IMR-90 (cell line): ENCODE measurements at regions not wholly inside any gene's neighbourhood (a gene's known extent, or its start where the extent isn't known, plus 50 kb on each side); places are given as distances from the start of the nearest gene placed in this dataset.

Source experiments
- ATAC-seq: fragments of 200-7000 bp; cut with Tn5 transposase; 2 replicates; pipeline ENCODE4 v1.9.1; 2020; ENCODE audit warnings: low read depth, mild to moderate bottlenecking, moderate library complexity
- BruUV-seq: library from RNA; stranded (reverse); fragments of 400-500 nt; replicated peaks from 2 replicates; lab custom pipeline; 2021; lab: Mats Ljungman, UMichigan
- CTCF ChIA-PET: fragments of 300-600 bp; formaldehyde crosslinking; extraction: SDS; loops from one replicate; lab custom pipeline; 2021; ENCODE audit warnings: antibody characterized with exemption; lab: Yijun Ruan, JAX
- POLR2A ChIA-PET: fragments of 300-600 bp; sonication (Branson Sonifier 250); formaldehyde crosslinking; loops from one replicate; lab custom pipeline; 2022; ENCODE audit warnings: antibody characterized with exemption; ENCODE audit not compliant: unreplicated experiment; lab: Charles Lee
- DNase-seq: peaks from one replicate; pipeline ENCODE4 v3.0.0; 2013
- H2AFZ ChIP-seq: replicated peaks from 2 replicates; pipeline ENCODE3; 2013; ENCODE audit warnings: low read length, mild to moderate bottlenecking; ENCODE audit not compliant: poor library complexity
- H2AK5ac ChIP-seq: 2 replicates; pipeline ENCODE4 v1.6.1; 2013; ENCODE audit warnings: low read depth, low read length, inconsistent platforms
- H2AK9ac ChIP-seq: replicated peaks from 2 replicates; pipeline ENCODE3; 2013; ENCODE audit warnings: mild to moderate bottlenecking, low read depth, low read length, moderate library complexity; ENCODE audit not compliant: poor library complexity
- H2BK120ac ChIP-seq: 2 replicates; pipeline ENCODE4 v1.6.1; 2013; ENCODE audit warnings: low read depth, low read length, inconsistent platforms
- H2BK15ac ChIP-seq: 3 replicates; pipeline ENCODE4 v1.6.1; 2013; ENCODE audit warnings: low read depth, low read length, inconsistent platforms
- H2BK20ac ChIP-seq: 2 replicates; pipeline ENCODE4 v1.6.1; 2013; ENCODE audit warnings: low read depth, mild to moderate bottlenecking, inconsistent platforms, low read length, moderate library complexity
- H2BK5ac ChIP-seq: 2 replicates; pipeline ENCODE4 v1.6.1; 2013; ENCODE audit warnings: mild to moderate bottlenecking, low read depth, low read length, inconsistent platforms; ENCODE audit not compliant: poor library complexity, severe bottlenecking
- H3K14ac ChIP-seq: replicated peaks from 2 replicates; pipeline ENCODE4 v1.6.1; 2013; ENCODE audit warnings: low read depth, low read length, inconsistent platforms
- H3K18ac ChIP-seq: 2 replicates; pipeline ENCODE4 v1.6.1; 2013; ENCODE audit warnings: low read depth, low read length, control low read depth
- H3K23ac ChIP-seq: 2 replicates; pipeline ENCODE4 v1.6.1; 2013; ENCODE audit warnings: low read depth, low read length, inconsistent platforms
- H3K27ac ChIP-seq: 2 replicates; pipeline ENCODE4 v1.5.1; 2013; ENCODE audit warnings: mild to moderate bottlenecking, control low read depth, low read length; ENCODE audit not compliant: insufficient read depth
- H3K27me3 ChIP-seq: 2 replicates; pipeline ENCODE4 v1.6.1; 2013; ENCODE audit warnings: low read length; ENCODE audit not compliant: control insufficient read depth, insufficient read depth
- H3K36me3 ChIP-seq: 2 replicates; pipeline ENCODE4 v1.6.1; 2013; ENCODE audit warnings: low read length, mixed read lengths; ENCODE audit not compliant: control insufficient read depth, insufficient read depth
- H3K4ac ChIP-seq: 2 replicates; pipeline ENCODE4 v1.6.1; 2013; ENCODE audit warnings: low read depth, low read length, inconsistent platforms
- H3K4me1 ChIP-seq: 2 replicates; pipeline ENCODE4 v1.6.1; 2013; ENCODE audit warnings: low read length, mixed read lengths; ENCODE audit not compliant: control insufficient read depth, insufficient read depth
- H3K4me2 ChIP-seq: 2 replicates; pipeline ENCODE4 v1.6.1; 2013; ENCODE audit warnings: low read depth, mild to moderate bottlenecking, control low read depth, low read length, moderate library complexity
- H3K4me3 ChIP-seq: 2 replicates; pipeline ENCODE4 v1.5.1; 2013; ENCODE audit warnings: low read depth, mild to moderate bottlenecking, control low read depth, low read length, moderate library complexity; ENCODE audit not compliant: insufficient read depth
- H3K56ac ChIP-seq: 2 replicates; pipeline ENCODE4 v1.6.1; 2013; ENCODE audit warnings: low read length, inconsistent platforms; ENCODE audit not compliant: insufficient read depth; ENCODE audit errors: extremely low read depth
- H3K79me1 ChIP-seq, 2 experiments: 2 replicates each; pipeline ENCODE4 v1.6.1; 2013; ENCODE audit warnings: low read length in 2 of 2, inconsistent platforms in 1 of 2, low read depth in 1 of 2
- H3K9ac ChIP-seq: 2 replicates; pipeline ENCODE4 v1.6.1; 2013; ENCODE audit warnings: low read depth, low read length, control low read depth
- H3K9me1 ChIP-seq: 2 replicates; pipeline ENCODE4 v1.6.1; 2013; ENCODE audit warnings: low read length, inconsistent platforms; ENCODE audit not compliant: insufficient read depth
- H3K9me3 ChIP-seq: 2 replicates; pipeline ENCODE4 v1.6.1; 2013; ENCODE audit warnings: low read length; ENCODE audit not compliant: control insufficient read depth, insufficient read depth
- H4K20me1 ChIP-seq: 2 replicates; pipeline ENCODE4 v1.6.1; 2013; ENCODE audit warnings: low read length, inconsistent platforms; ENCODE audit not compliant: insufficient read depth
- H4K5ac ChIP-seq: 2 replicates; pipeline ENCODE4 v1.6.1; 2013; ENCODE audit warnings: mild to moderate bottlenecking, low read depth, low read length, control low read depth
- H4K8ac ChIP-seq, 2 experiments: 2 replicates each; pipeline ENCODE4 v1.6.1; 2013; ENCODE audit warnings: low read depth in 2 of 2, low read length in 2 of 2, control low read depth in 1 of 2, inconsistent platforms in 1 of 2
- H4K91ac ChIP-seq: 2 replicates; pipeline ENCODE4 v1.6.1; 2013; ENCODE audit warnings: low read depth, low read length, inconsistent platforms; ENCODE audit not compliant: insufficient read depth
- BHLHE40 ChIP-seq: fragments of 150-350 bp; IDR thresholded peaks from 2 replicates; pipeline ENCODE4 v1.6.1; 2016; ENCODE audit warnings: mild to moderate bottlenecking, low read depth, low read length
- CEBPB ChIP-seq: IDR thresholded peaks from 2 replicates; pipeline ENCODE4 v1.6.1; 2012; ENCODE audit warnings: low read depth, low read length, improper control_type of control experiment
- CHD1 ChIP-seq: IDR thresholded peaks from 2 replicates; pipeline ENCODE4 v1.6.1; 2012; ENCODE audit warnings: low read depth, low read length, improper control_type of control experiment
- FOS ChIP-seq: fragments of 150-350 bp; IDR thresholded peaks from 2 replicates; pipeline ENCODE4 v1.6.1; 2016; ENCODE audit warnings: low read depth, low read length
- MAFK ChIP-seq: IDR thresholded peaks from 2 replicates; pipeline ENCODE4 v1.6.1; 2012; ENCODE audit warnings: low read depth, low read length, improper control_type of control experiment
- MAZ ChIP-seq: IDR thresholded peaks from 2 replicates; pipeline ENCODE4 v1.6.1; 2012; ENCODE audit warnings: low read depth, mild to moderate bottlenecking, low read length, improper control_type of control experiment, moderate library complexity, borderline replicate concordance
- MXI1 ChIP-seq: IDR thresholded peaks from 2 replicates; pipeline ENCODE4 v1.6.1; 2012; ENCODE audit warnings: low read depth, mild to moderate bottlenecking, low read length, moderate library complexity, borderline replicate concordance
- NFE2L2 ChIP-seq: fragments of 150-350 bp; IDR thresholded peaks from 2 replicates; pipeline ENCODE4 v1.6.1; 2016; ENCODE audit warnings: low read depth, mild to moderate bottlenecking, low read length
- POLR2A ChIP-seq: IDR thresholded peaks from 2 replicates; pipeline ENCODE4 v1.6.1; 2012; ENCODE audit warnings: mild to moderate bottlenecking, low read depth, low read length
- RAD21 ChIP-seq: IDR thresholded peaks from 2 replicates; pipeline ENCODE4 v1.6.1; 2012; ENCODE audit warnings: low read length, improper control_type of control experiment
- RCOR1 ChIP-seq: IDR thresholded peaks from 2 replicates; pipeline ENCODE4 v1.6.1; 2012; ENCODE audit warnings: mild to moderate bottlenecking, low read length, improper control_type of control experiment; ENCODE audit not compliant: insufficient replicate concordance
- RFX5 ChIP-seq: IDR thresholded peaks from 2 replicates; pipeline ENCODE4 v1.8.0; 2012; ENCODE audit warnings: low read depth, mild to moderate bottlenecking, low read length, moderate library complexity
- SMC3 ChIP-seq: fragments of 150-350 bp; IDR thresholded peaks from 2 replicates; pipeline ENCODE4 v1.6.1; 2016; ENCODE audit warnings: low read depth, mild to moderate bottlenecking, antibody characterized with exemption, low read length, moderate library complexity
- WGBS, 2 experiments: methylation state at CpG; one replicate each; pipeline versions ENCODE4 v1.1.5 to v1.1.7; 2013; ENCODE audit warnings: missing lambda C conversion rate in 2 of 2; ENCODE audit not compliant: insufficient read length in 1 of 2; ENCODE audit errors: extremely low coverage in 2 of 2; 5-methylcytosine and 5-hydroxymethylcytosine counted together
- dilution Hi-C: fragments of 300-500 bp; cut with HindIII; formaldehyde crosslinking; loops from one replicate; pipeline ENCODE4 v1.14.3; 2018; ENCODE audit warnings: low sequenced_read_pairs; ENCODE audit not compliant: unreplicated experiment
- in situ Hi-C: fragments of 300-500 bp; cut with MboI; formaldehyde crosslinking; loops from 3 replicates; pipeline ENCODE4 v1.14.3; 2019; ENCODE audit warnings: low sequenced_read_pairs, inconsistent platforms, mixed read lengths
- intact Hi-C: fragments of 100-400 bp; cut with micrococcal nuclease; formaldehyde crosslinking; loops from 2 replicates; pipeline ENCODE4 v1.10.0; 2022
- TF ChIP-seq, protein P1 (sequence below): conservative IDR thresholded peaks from 2 replicates; pipeline ENCODE4 v1.5.1; 2012; ENCODE audit warnings: mild to moderate bottlenecking, low read depth, low read length, improper control_type of control experiment
- TF ChIP-seq, protein P2 (sequence below): fragments of 150-350 bp; IDR thresholded peaks from 2 replicates; pipeline ENCODE4 v1.6.1; 2016; ENCODE audit warnings: low read depth, mild to moderate bottlenecking, low read length, moderate library complexity, borderline replicate concordance
- TF ChIP-seq, protein P3 (sequence below): fragments of 150-350 bp; IDR thresholded peaks from 2 replicates; pipeline ENCODE4 v1.6.1; 2017; ENCODE audit warnings: mild to moderate bottlenecking, antibody characterized with exemption, low read length, low read depth

DNA sequence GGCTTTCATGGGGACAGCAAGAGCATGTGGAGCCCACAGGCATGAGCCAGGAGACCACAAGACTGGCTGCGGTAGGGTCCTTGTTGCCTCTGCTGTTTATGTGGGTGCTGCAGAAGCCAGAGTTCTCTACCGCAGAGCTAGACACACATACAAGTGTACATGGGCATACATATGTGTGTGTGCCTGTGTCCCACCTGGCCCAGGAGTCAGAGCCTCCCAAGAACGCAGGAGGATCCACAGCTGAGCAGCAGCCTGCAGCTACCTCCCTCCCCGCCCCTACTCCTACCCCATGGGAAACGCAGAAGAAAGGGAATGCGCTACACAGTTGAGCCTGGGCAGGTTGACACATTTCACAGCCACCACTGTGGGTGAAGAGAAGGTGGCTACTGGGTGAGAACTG, 438.1 kb upstream of the SMIM21 start:
- Histone ChIP-seq H3K9me3 (peaks cover 9% of the 10 kb centered on the region), H2BK15ac (no peak overlapping the region), H2AK5ac (no peak overlapping the region), H3K9ac (no peak overlapping the region), H3K4me3 (no peak overlapping the region), H3K4me1 (no peaks in the 10 kb centered on the region), H3K36me3 (no peaks in the 10 kb centered on the region), H2AFZ (no peak overlapping the region), H3K18ac (no peak overlapping the region), H2BK5ac (no peak overlapping the region), H4K20me1 (no peaks in the 10 kb centered on the region), H3K9me1 (no peaks in the 10 kb centered on the region), H3K27ac (no peak overlapping the region), H3K4me2 (no peak overlapping the region), H4K91ac (no peak overlapping the region), H4K8ac (no peak overlapping the region), H3K23ac (no peak overlapping the region), H2BK20ac (no peak overlapping the region), H3K79me1 (no peaks in the 10 kb centered on the region), H4K5ac (no peak overlapping the region), H2AK9ac (no peak overlapping the region), H3K27me3 (no peaks in the 10 kb centered on the region), H3K56ac (no peak overlapping the region), H3K14ac (no peak overlapping the region), H3K4ac (no peak overlapping the region), H2BK120ac (no peak overlapping the region)
- no TSS peak for BruUV-seq
- POLR2A ChIA-PET: no interaction called here
- DNase-seq: no peak
- dilution Hi-C loops: no loop called here
- TF ChIP-seq RCOR1 (no peak), CEBPB (no peak), BHLHE40 (no peak), MAZ (no peak), POLR2A (no peak), RFX5 (no peak), MXI1 (no peak), NFE2L2 (no peak), CHD1 (no peak), FOS (no peak), MAFK (no peak), RAD21 (no peak), SMC3 (no peak)
- TF ChIP-seq, protein P1, sequence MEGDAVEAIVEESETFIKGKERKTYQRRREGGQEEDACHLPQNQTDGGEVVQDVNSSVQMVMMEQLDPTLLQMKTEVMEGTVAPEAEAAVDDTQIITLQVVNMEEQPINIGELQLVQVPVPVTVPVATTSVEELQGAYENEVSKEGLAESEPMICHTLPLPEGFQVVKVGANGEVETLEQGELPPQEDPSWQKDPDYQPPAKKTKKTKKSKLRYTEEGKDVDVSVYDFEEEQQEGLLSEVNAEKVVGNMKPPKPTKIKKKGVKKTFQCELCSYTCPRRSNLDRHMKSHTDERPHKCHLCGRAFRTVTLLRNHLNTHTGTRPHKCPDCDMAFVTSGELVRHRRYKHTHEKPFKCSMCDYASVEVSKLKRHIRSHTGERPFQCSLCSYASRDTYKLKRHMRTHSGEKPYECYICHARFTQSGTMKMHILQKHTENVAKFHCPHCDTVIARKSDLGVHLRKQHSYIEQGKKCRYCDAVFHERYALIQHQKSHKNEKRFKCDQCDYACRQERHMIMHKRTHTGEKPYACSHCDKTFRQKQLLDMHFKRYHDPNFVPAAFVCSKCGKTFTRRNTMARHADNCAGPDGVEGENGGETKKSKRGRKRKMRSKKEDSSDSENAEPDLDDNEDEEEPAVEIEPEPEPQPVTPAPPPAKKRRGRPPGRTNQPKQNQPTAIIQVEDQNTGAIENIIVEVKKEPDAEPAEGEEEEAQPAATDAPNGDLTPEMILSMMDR: no peak
- TF ChIP-seq, protein P2, sequence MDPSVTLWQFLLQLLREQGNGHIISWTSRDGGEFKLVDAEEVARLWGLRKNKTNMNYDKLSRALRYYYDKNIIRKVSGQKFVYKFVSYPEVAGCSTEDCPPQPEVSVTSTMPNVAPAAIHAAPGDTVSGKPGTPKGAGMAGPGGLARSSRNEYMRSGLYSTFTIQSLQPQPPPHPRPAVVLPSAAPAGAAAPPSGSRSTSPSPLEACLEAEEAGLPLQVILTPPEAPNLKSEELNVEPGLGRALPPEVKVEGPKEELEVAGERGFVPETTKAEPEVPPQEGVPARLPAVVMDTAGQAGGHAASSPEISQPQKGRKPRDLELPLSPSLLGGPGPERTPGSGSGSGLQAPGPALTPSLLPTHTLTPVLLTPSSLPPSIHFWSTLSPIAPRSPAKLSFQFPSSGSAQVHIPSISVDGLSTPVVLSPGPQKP: no peak
- TF ChIP-seq, protein P3, sequence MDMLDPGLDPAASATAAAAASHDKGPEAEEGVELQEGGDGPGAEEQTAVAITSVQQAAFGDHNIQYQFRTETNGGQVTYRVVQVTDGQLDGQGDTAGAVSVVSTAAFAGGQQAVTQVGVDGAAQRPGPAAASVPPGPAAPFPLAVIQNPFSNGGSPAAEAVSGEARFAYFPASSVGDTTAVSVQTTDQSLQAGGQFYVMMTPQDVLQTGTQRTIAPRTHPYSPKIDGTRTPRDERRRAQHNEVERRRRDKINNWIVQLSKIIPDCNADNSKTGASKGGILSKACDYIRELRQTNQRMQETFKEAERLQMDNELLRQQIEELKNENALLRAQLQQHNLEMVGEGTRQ: no peak
- in situ Hi-C loops: no loop called here
- intact Hi-C loops: no loop called here
- ATAC-seq: no peak
- no CpG with 5 or more reads among the region's 6 CpGs for WGBS, 2 experiments
- CTCF ChIA-PET: no interaction called here
